IMR-90 (cell line): ENCODE measurements at regions not wholly inside any gene's neighbourhood (a gene's known extent, or its start where the extent isn't known, plus 50 kb on each side); places are given as distances from the start of the nearest gene placed in this dataset.

ENCODE experiments used
- ATAC-seq: fragments of 200-7000 bp; cut with Tn5 transposase; 2 replicates; pipeline ENCODE4 v1.9.1; 2020; ENCODE audit warnings: low read depth, mild to moderate bottlenecking, moderate library complexity
- BruUV-seq: library from RNA; stranded (reverse); fragments of 400-500 nt; replicated peaks from 2 replicates; lab custom pipeline; 2021; lab: Mats Ljungman, UMichigan
- CTCF ChIA-PET: fragments of 300-600 bp; formaldehyde crosslinking; extraction: SDS; loops from one replicate; lab custom pipeline; 2021; ENCODE audit warnings: antibody characterized with exemption; lab: Yijun Ruan, JAX
- POLR2A ChIA-PET: fragments of 300-600 bp; sonication (Branson Sonifier 250); formaldehyde crosslinking; loops from one replicate; lab custom pipeline; 2022; ENCODE audit warnings: antibody characterized with exemption; ENCODE audit not compliant: unreplicated experiment; lab: Charles Lee
- DNase-seq: peaks from one replicate; pipeline ENCODE4 v3.0.0; 2013
- H2AFZ ChIP-seq: replicated peaks from 2 replicates; pipeline ENCODE3; 2013; ENCODE audit warnings: low read length, mild to moderate bottlenecking; ENCODE audit not compliant: poor library complexity
- H2AK5ac ChIP-seq: 2 replicates; pipeline ENCODE4 v1.6.1; 2013; ENCODE audit warnings: low read depth, low read length, inconsistent platforms
- H2AK9ac ChIP-seq: replicated peaks from 2 replicates; pipeline ENCODE3; 2013; ENCODE audit warnings: mild to moderate bottlenecking, low read depth, low read length, moderate library complexity; ENCODE audit not compliant: poor library complexity
- H2BK120ac ChIP-seq: 2 replicates; pipeline ENCODE4 v1.6.1; 2013; ENCODE audit warnings: low read depth, low read length, inconsistent platforms
- H2BK15ac ChIP-seq: 3 replicates; pipeline ENCODE4 v1.6.1; 2013; ENCODE audit warnings: low read depth, low read length, inconsistent platforms
- H2BK20ac ChIP-seq: 2 replicates; pipeline ENCODE4 v1.6.1; 2013; ENCODE audit warnings: low read depth, mild to moderate bottlenecking, inconsistent platforms, low read length, moderate library complexity
- H2BK5ac ChIP-seq: 2 replicates; pipeline ENCODE4 v1.6.1; 2013; ENCODE audit warnings: mild to moderate bottlenecking, low read depth, low read length, inconsistent platforms; ENCODE audit not compliant: poor library complexity, severe bottlenecking
- H3K14ac ChIP-seq: replicated peaks from 2 replicates; pipeline ENCODE4 v1.6.1; 2013; ENCODE audit warnings: low read depth, low read length, inconsistent platforms
- H3K18ac ChIP-seq: 2 replicates; pipeline ENCODE4 v1.6.1; 2013; ENCODE audit warnings: low read depth, low read length, control low read depth
- H3K23ac ChIP-seq: 2 replicates; pipeline ENCODE4 v1.6.1; 2013; ENCODE audit warnings: low read depth, low read length, inconsistent platforms
- H3K27ac ChIP-seq: 2 replicates; pipeline ENCODE4 v1.5.1; 2013; ENCODE audit warnings: mild to moderate bottlenecking, control low read depth, low read length; ENCODE audit not compliant: insufficient read depth
- H3K27me3 ChIP-seq: 2 replicates; pipeline ENCODE4 v1.6.1; 2013; ENCODE audit warnings: low read length; ENCODE audit not compliant: control insufficient read depth, insufficient read depth
- H3K36me3 ChIP-seq: 2 replicates; pipeline ENCODE4 v1.6.1; 2013; ENCODE audit warnings: low read length, mixed read lengths; ENCODE audit not compliant: control insufficient read depth, insufficient read depth
- H3K4ac ChIP-seq: 2 replicates; pipeline ENCODE4 v1.6.1; 2013; ENCODE audit warnings: low read depth, low read length, inconsistent platforms
- H3K4me1 ChIP-seq: 2 replicates; pipeline ENCODE4 v1.6.1; 2013; ENCODE audit warnings: low read length, mixed read lengths; ENCODE audit not compliant: control insufficient read depth, insufficient read depth
- H3K4me2 ChIP-seq: 2 replicates; pipeline ENCODE4 v1.6.1; 2013; ENCODE audit warnings: low read depth, mild to moderate bottlenecking, control low read depth, low read length, moderate library complexity
- H3K4me3 ChIP-seq: 2 replicates; pipeline ENCODE4 v1.5.1; 2013; ENCODE audit warnings: low read depth, mild to moderate bottlenecking, control low read depth, low read length, moderate library complexity; ENCODE audit not compliant: insufficient read depth
- H3K56ac ChIP-seq: 2 replicates; pipeline ENCODE4 v1.6.1; 2013; ENCODE audit warnings: low read length, inconsistent platforms; ENCODE audit not compliant: insufficient read depth; ENCODE audit errors: extremely low read depth
- H3K79me1 ChIP-seq, 2 experiments: 2 replicates each; pipeline ENCODE4 v1.6.1; 2013; ENCODE audit warnings: low read length in 2 of 2, inconsistent platforms in 1 of 2, low read depth in 1 of 2
- H3K9ac ChIP-seq: 2 replicates; pipeline ENCODE4 v1.6.1; 2013; ENCODE audit warnings: low read depth, low read length, control low read depth
- H3K9me1 ChIP-seq: 2 replicates; pipeline ENCODE4 v1.6.1; 2013; ENCODE audit warnings: low read length, inconsistent platforms; ENCODE audit not compliant: insufficient read depth
- H3K9me3 ChIP-seq: 2 replicates; pipeline ENCODE4 v1.6.1; 2013; ENCODE audit warnings: low read length; ENCODE audit not compliant: control insufficient read depth, insufficient read depth
- H4K20me1 ChIP-seq: 2 replicates; pipeline ENCODE4 v1.6.1; 2013; ENCODE audit warnings: low read length, inconsistent platforms; ENCODE audit not compliant: insufficient read depth
- H4K5ac ChIP-seq: 2 replicates; pipeline ENCODE4 v1.6.1; 2013; ENCODE audit warnings: mild to moderate bottlenecking, low read depth, low read length, control low read depth
- H4K8ac ChIP-seq, 2 experiments: 2 replicates each; pipeline ENCODE4 v1.6.1; 2013; ENCODE audit warnings: low read depth in 2 of 2, low read length in 2 of 2, control low read depth in 1 of 2, inconsistent platforms in 1 of 2
- H4K91ac ChIP-seq: 2 replicates; pipeline ENCODE4 v1.6.1; 2013; ENCODE audit warnings: low read depth, low read length, inconsistent platforms; ENCODE audit not compliant: insufficient read depth
- BHLHE40 ChIP-seq: fragments of 150-350 bp; IDR thresholded peaks from 2 replicates; pipeline ENCODE4 v1.6.1; 2016; ENCODE audit warnings: mild to moderate bottlenecking, low read depth, low read length
- CEBPB ChIP-seq: IDR thresholded peaks from 2 replicates; pipeline ENCODE4 v1.6.1; 2012; ENCODE audit warnings: low read depth, low read length, improper control_type of control experiment
- CHD1 ChIP-seq: IDR thresholded peaks from 2 replicates; pipeline ENCODE4 v1.6.1; 2012; ENCODE audit warnings: low read depth, low read length, improper control_type of control experiment
- MAZ ChIP-seq: IDR thresholded peaks from 2 replicates; pipeline ENCODE4 v1.6.1; 2012; ENCODE audit warnings: low read depth, mild to moderate bottlenecking, low read length, improper control_type of control experiment, moderate library complexity, borderline replicate concordance
- MXI1 ChIP-seq: IDR thresholded peaks from 2 replicates; pipeline ENCODE4 v1.6.1; 2012; ENCODE audit warnings: low read depth, mild to moderate bottlenecking, low read length, moderate library complexity, borderline replicate concordance
- USF2 ChIP-seq: fragments of 150-350 bp; IDR thresholded peaks from 2 replicates; pipeline ENCODE4 v1.6.1; 2017; ENCODE audit warnings: mild to moderate bottlenecking, antibody characterized with exemption, low read length, low read depth
- WGBS, 2 experiments: methylation state at CpG; one replicate each; pipeline versions ENCODE4 v1.1.5 to v1.1.7; 2013; ENCODE audit warnings: missing lambda C conversion rate in 2 of 2; ENCODE audit not compliant: insufficient read length in 1 of 2; ENCODE audit errors: extremely low coverage in 2 of 2; 5-methylcytosine and 5-hydroxymethylcytosine counted together
- dilution Hi-C: fragments of 300-500 bp; cut with HindIII; formaldehyde crosslinking; loops from one replicate; pipeline ENCODE4 v1.14.3; 2018; ENCODE audit warnings: low sequenced_read_pairs; ENCODE audit not compliant: unreplicated experiment
- in situ Hi-C: fragments of 300-500 bp; cut with MboI; formaldehyde crosslinking; loops from 3 replicates; pipeline ENCODE4 v1.14.3; 2019; ENCODE audit warnings: low sequenced_read_pairs, inconsistent platforms, mixed read lengths
- intact Hi-C: fragments of 100-400 bp; cut with micrococcal nuclease; formaldehyde crosslinking; loops from 2 replicates; pipeline ENCODE4 v1.10.0; 2022
- TF ChIP-seq, protein P1 (sequence below): conservative IDR thresholded peaks from 2 replicates; pipeline ENCODE4 v1.5.1; 2012; ENCODE audit warnings: mild to moderate bottlenecking, low read depth, low read length, improper control_type of control experiment

- no peak overlapping the region for H3K14ac ChIP-seq
- intact Hi-C loops, result no loop called here
- no peaks in the 10 kb centered on the region for H3K4me1 ChIP-seq
- no peak overlapping the region for H4K5ac ChIP-seq
- no peaks in the 10 kb centered on the region for H3K9me1 ChIP-seq
- no peak overlapping the region for H3K9ac ChIP-seq
- in situ Hi-C loops, result no loop called here
- H3K27ac ChIP-seq, result no peak overlapping the region
- no peaks in the 10 kb centered on the region for H3K9me3 ChIP-seq
- TF ChIP-seq, protein P1, sequence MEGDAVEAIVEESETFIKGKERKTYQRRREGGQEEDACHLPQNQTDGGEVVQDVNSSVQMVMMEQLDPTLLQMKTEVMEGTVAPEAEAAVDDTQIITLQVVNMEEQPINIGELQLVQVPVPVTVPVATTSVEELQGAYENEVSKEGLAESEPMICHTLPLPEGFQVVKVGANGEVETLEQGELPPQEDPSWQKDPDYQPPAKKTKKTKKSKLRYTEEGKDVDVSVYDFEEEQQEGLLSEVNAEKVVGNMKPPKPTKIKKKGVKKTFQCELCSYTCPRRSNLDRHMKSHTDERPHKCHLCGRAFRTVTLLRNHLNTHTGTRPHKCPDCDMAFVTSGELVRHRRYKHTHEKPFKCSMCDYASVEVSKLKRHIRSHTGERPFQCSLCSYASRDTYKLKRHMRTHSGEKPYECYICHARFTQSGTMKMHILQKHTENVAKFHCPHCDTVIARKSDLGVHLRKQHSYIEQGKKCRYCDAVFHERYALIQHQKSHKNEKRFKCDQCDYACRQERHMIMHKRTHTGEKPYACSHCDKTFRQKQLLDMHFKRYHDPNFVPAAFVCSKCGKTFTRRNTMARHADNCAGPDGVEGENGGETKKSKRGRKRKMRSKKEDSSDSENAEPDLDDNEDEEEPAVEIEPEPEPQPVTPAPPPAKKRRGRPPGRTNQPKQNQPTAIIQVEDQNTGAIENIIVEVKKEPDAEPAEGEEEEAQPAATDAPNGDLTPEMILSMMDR, result no peak
- TF ChIP-seq CEBPB, result no peak
- TF ChIP-seq MAZ, result no peak
- no peak for TF ChIP-seq BHLHE40
- no peak for TF ChIP-seq USF2
- no peak for TF ChIP-seq CHD1
- no peak for TF ChIP-seq MXI1
- H3K4me2 ChIP-seq, result no peak overlapping the region
- H3K18ac ChIP-seq, result no peak overlapping the region
- H2AK9ac ChIP-seq, result no peak overlapping the region
- DNase-seq (no peak), ATAC-seq (no peak)
- dilution Hi-C loops, result no loop called here
- BruUV-seq, result no TSS peak
- H4K8ac ChIP-seq, result no peak overlapping the region
- no peak overlapping the region for H2AK5ac ChIP-seq
- H2BK120ac ChIP-seq, result no peak overlapping the region
- no peak overlapping the region for H4K91ac ChIP-seq
- H2BK5ac ChIP-seq, result no peak overlapping the region
- H3K4me3 ChIP-seq, result no peak overlapping the region
- WGBS, 2 experiments, result no CpG with 5 or more reads among the region's 3 CpGs
- CTCF ChIA-PET, result no interaction called here
- POLR2A ChIA-PET, result no interaction called here
- no peaks in the 10 kb centered on the region for H3K27me3 ChIP-seq
- no peak overlapping the region for H3K4ac ChIP-seq
- H2BK20ac ChIP-seq, result no peak overlapping the region
- no peaks in the 10 kb centered on the region for H3K79me1 ChIP-seq
- no peak overlapping the region for H2BK15ac ChIP-seq
- no peak overlapping the region for H3K23ac ChIP-seq
- H3K56ac ChIP-seq, result no peak overlapping the region
- H4K20me1 ChIP-seq, result no peaks in the 10 kb centered on the region
- H2AFZ ChIP-seq, result no peak overlapping the region
- H3K36me3 ChIP-seq, result no peaks in the 10 kb centered on the region
Measured at GRCh38 chr1:194155962-194156361, 969.5 kb upstream of the B3GALT2 start.
